Peyer's patch (tissue), 4 donors: ENCODE measurements at regions not wholly inside any gene's neighbourhood (a gene's known extent, or its start where the extent isn't known, plus 50 kb on each side); places are given as distances from the start of the nearest gene placed in this dataset.

Experiments used
- DNase-seq, 3 donors: peaks; one replicate each; pipeline ENCODE4 v3.0.0-alpha.2; 2017 to 2019
- H3K27ac ChIP-seq, 4 donors: fragments of 200-600 bp; sonication (generic); one replicate each; pipeline ENCODE4 v1.5.1; 2016 to 2019
- H3K27me3 ChIP-seq, 2 donors: fragments of 200-600 bp; sonication (generic); one replicate each; pipeline ENCODE4 v1.5.1; 2019
- H3K36me3 ChIP-seq, 3 donors: fragments of 200-600 bp; sonication (generic); one replicate each; pipeline ENCODE4 v1.5.1; 2016 to 2019
- H3K4me1 ChIP-seq, 4 donors: fragments of 200-600 bp; sonication (generic); one replicate each; pipeline ENCODE4 v1.5.1; 2016 to 2019
- H3K4me3 ChIP-seq, 4 donors: fragments of 200-600 bp; sonication (generic); 1 replicate in 3 of 4; 2 replicates in 1 of 4; pipeline ENCODE4 v1.5.1; 2016 to 2019; ENCODE audit warnings: mild to moderate bottlenecking in 1 of 4
- H3K9me3 ChIP-seq, 4 donors: fragments of 200-600 bp; sonication (generic); one replicate each; pipeline ENCODE4 v1.5.1; 2016 to 2019; ENCODE audit warnings: mild to moderate bottlenecking in 1 of 4
- CTCF ChIP-seq, 6 experiments: fragments of 450-650 bp in 4 of 6; fragments of 200-600 bp in 2 of 6; sonication (generic) in 1 of 6; IDR thresholded peaks; one replicate each; pipeline ENCODE4 v1.5.1; 2017 to 2019; ENCODE audit warnings: antibody characterized with exemption in 6 of 6, mild to moderate bottlenecking in 3 of 6, moderate library complexity in 1 of 6
- POLR2A ChIP-seq, 2 donors: fragments of 450-650 bp; IDR thresholded peaks; one replicate each; pipeline ENCODE4 v1.5.1; 2017; ENCODE audit warnings: antibody characterized with exemption in 2 of 2, mild to moderate bottlenecking in 2 of 2, moderate library complexity in 2 of 2

- H3K36me3 ChIP-seq = no peaks in the 10 kb centered on the region
- H3K27ac ChIP-seq = no peak overlapping the region
- H3K27me3 ChIP-seq = no peaks in the 10 kb centered on the region
- TF ChIP-seq CTCF (IDR thresholded peaks at IDR 0.05) (no peak), POLR2A (IDR thresholded peaks at IDR 0.05) (no peak)
- H3K9me3 ChIP-seq = peaks cover 0 to 4% (median 0%) of the 10 kb centered on the region in 4 donors
- H3K4me3 ChIP-seq = no peak overlapping the region
- H3K4me1 ChIP-seq = no peaks in the 10 kb centered on the region
- no peak for DNase-seq
Measured at GRCh38 chr13:83825676-83826075, 56.6 kb downstream of the SLITRK1 start.

- H3K27ac ChIP-seq = no peak overlapping the region
- TF ChIP-seq POLR2A (IDR thresholded peaks at IDR 0.05) = no peak
- peaks cover 0 to 4% (median 0%) of the 10 kb centered on the region in 4 donors for H3K9me3 ChIP-seq
Measured at GRCh38 chr13:83824560-83824959, 57.7 kb downstream of the SLITRK1 start.

GRCh38 chr13:83824120-83824519 is 58.2 kb downstream of the SLITRK1 start:
- Histone ChIP-seq H3K27ac (no peak overlapping the region), H3K4me3 (no peak overlapping the region), H3K27me3 (no peaks in the 10 kb centered on the region), H3K36me3 (no peaks in the 10 kb centered on the region), H3K4me1 (no peaks in the 10 kb centered on the region), H3K9me3 (peaks cover 0 to 4% (median 0%) of the 10 kb centered on the region in 4 donors)
- TF ChIP-seq CTCF (IDR thresholded peaks at IDR 0.05) = no peak
- TF ChIP-seq POLR2A (IDR thresholded peaks at IDR 0.05) = no peak
- DNase-seq = no peak

More at GRCh38 chr13:83824560-83824959, 57.7 kb downstream of the SLITRK1 start:
- H3K4me1 ChIP-seq = no peaks in the 10 kb centered on the region
- no peaks in the 10 kb centered on the region for H3K27me3 ChIP-seq
- no peak overlapping the region for H3K4me3 ChIP-seq
- H3K36me3 ChIP-seq = no peaks in the 10 kb centered on the region
- DNase-seq = no peak

GRCh38 chr13:83819611-83820010 is 62.7 kb downstream of the SLITRK1 start:
- TF ChIP-seq POLR2A (IDR thresholded peaks at IDR 0.05) (no peak), CTCF (IDR thresholded peaks at IDR 0.05) (no peak)
- no peaks in the 10 kb centered on the region for H3K4me1 ChIP-seq
- H3K27me3 ChIP-seq = no peaks in the 10 kb centered on the region
- no peak overlapping the region for H3K4me3 ChIP-seq
- no peaks in the 10 kb centered on the region for H3K36me3 ChIP-seq
- no peak for DNase-seq
- H3K9me3 ChIP-seq = peaks cover 0 to 7% (median 0%) of the 10 kb centered on the region in 4 donors
- no peak overlapping the region for H3K27ac ChIP-seq

GRCh38 chr13:83819156-83819555 is 63.1 kb downstream of the SLITRK1 start:
- Histone ChIP-seq H3K4me3 (no peak overlapping the region), H3K27me3 (no peaks in the 10 kb centered on the region), H3K9me3 (peaks cover 0 to 9% (median 0%) of the 10 kb centered on the region in 4 donors), H3K27ac (no peak overlapping the region), H3K4me1 (no peaks in the 10 kb centered on the region), H3K36me3 (no peaks in the 10 kb centered on the region)
- no peak for DNase-seq
- TF ChIP-seq POLR2A (IDR thresholded peaks at IDR 0.05) (no peak), CTCF (IDR thresholded peaks at IDR 0.05) (no peak)

- TF ChIP-seq POLR2A (IDR thresholded peaks at IDR 0.05) (no peak), CTCF (IDR thresholded peaks at IDR 0.05) (no peak)
- Histone ChIP-seq H3K27me3 (no peaks in the 10 kb centered on the region), H3K4me1 (no peaks in the 10 kb centered on the region), H3K4me3 (no peak overlapping the region), H3K27ac (no peak overlapping the region), H3K9me3 (peaks cover 0 to 5% (median 0%) of the 10 kb centered on the region in 4 donors), H3K36me3 (no peaks in the 10 kb centered on the region)
- DNase-seq = no peak
Measured at GRCh38 chr13:83816081-83816480, 66.2 kb downstream of the SLITRK1 start.
